Gastrocnemius medialis (tissue), 4 donors: ENCODE measurements at regions not wholly inside any gene's neighbourhood (a gene's known extent, or its start where the extent isn't known, plus 50 kb on each side); places are given as distances from the start of the nearest gene placed in this dataset.

ENCODE experiments used
- POLR2A ChIP-seq, 2 donors: fragments of 450-650 bp; IDR thresholded peaks; one replicate each; pipeline ENCODE4 v1.6.1; 2017; ENCODE audit warnings: antibody characterized with exemption in 2 of 2, mild to moderate bottlenecking in 2 of 2, moderate library complexity in 2 of 2
- TF ChIP-seq, protein P1 (sequence below), 5 experiments: fragments of 450-650 bp in 3 of 5; fragments of 200-600 bp in 2 of 5; sonication (generic) in 2 of 5; IDR thresholded peaks in 4 of 5; conservative IDR thresholded peaks in 1 of 5; 1 replicate in 4 of 5; 2 replicates in 1 of 5; pipeline ENCODE4 v1.5.1; 2016 to 2019; ENCODE audit warnings: antibody characterized with exemption in 5 of 5, mild to moderate bottlenecking in 3 of 5, moderate library complexity in 3 of 5

DNA sequence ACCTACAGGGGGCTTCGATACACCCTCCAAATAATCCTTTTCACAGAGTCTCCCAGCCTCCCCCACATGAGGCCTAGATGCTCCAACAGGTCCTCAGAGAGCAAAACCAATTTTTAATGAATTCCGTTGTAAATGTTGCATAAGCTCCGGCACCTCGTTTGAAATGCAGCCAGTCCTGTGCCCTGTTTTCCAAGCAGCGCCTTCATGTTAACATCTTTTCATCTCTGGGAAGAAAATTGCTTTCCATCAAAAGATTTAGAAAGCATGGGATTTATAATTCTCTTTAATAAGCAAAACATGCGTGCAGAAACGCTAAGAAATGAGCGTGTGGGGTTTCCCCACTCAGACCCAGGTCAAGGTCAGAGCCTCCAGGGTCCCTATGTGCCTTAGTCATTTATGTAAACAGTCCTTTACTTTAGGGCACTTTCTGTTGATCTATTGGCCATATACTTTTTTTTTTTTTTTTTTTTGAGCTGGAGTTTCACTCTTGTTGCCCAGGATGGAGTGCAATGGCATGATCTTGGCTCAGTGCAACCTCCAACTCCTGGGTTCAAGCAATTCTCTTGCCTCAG, 177.5 kb upstream of the S1PR3 start:
- TF ChIP-seq, protein P1, sequence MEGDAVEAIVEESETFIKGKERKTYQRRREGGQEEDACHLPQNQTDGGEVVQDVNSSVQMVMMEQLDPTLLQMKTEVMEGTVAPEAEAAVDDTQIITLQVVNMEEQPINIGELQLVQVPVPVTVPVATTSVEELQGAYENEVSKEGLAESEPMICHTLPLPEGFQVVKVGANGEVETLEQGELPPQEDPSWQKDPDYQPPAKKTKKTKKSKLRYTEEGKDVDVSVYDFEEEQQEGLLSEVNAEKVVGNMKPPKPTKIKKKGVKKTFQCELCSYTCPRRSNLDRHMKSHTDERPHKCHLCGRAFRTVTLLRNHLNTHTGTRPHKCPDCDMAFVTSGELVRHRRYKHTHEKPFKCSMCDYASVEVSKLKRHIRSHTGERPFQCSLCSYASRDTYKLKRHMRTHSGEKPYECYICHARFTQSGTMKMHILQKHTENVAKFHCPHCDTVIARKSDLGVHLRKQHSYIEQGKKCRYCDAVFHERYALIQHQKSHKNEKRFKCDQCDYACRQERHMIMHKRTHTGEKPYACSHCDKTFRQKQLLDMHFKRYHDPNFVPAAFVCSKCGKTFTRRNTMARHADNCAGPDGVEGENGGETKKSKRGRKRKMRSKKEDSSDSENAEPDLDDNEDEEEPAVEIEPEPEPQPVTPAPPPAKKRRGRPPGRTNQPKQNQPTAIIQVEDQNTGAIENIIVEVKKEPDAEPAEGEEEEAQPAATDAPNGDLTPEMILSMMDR (IDR thresholded peaks at IDR 0.05 in 4 of 5, conservative IDR thresholded peaks at IDR 0.05 in 1 of 5): no peak
- TF ChIP-seq POLR2A (IDR thresholded peaks at IDR 0.05): no peak
